ENCODE measurements at regions not wholly inside any gene's neighbourhood (a gene's known extent, or its start where the extent isn't known, plus 50 kb on each side); places are given as distances from the start of the nearest gene placed in this dataset.
"Not testable (repeated sequence)": the region's sequence is repeated elsewhere in the genome, so short reads cannot be mapped to it uniquely, and the experiment has no call there.

DNA sequence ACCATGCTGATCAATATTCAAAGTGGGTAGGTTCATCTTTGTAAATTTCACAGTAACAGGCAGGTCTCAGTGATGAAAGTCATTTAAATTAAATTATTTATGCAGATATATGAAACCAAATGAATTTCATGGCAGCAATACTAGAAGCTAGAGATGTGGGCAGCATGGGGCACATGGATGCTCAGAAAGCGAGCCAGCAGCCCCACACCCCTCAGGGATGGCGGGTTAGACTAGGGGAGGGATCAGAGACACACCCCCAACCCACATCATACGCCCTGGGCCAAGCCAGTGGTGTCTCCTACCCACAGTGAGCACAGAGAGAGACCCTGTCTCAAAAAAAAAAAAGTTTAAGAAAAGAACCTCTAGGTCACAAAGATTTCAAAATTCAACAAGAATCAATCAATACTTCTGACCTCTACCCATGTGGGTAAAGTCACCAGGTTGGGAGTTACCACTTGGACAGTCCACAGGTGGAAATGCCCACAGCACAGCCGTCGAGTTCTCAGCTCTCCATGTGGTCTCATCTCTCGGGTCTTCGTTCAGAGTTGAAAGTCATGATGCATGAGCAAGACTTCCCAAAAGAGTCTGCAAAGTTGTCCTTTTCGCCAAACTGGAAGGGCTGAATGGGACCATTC is 79.3 kb upstream of the PPP2R2D start:
- no peak for DNase-seq (ENCODE audit: extremely low read depth in 1 of 2, low read depth in 1 of 2)

DNA sequence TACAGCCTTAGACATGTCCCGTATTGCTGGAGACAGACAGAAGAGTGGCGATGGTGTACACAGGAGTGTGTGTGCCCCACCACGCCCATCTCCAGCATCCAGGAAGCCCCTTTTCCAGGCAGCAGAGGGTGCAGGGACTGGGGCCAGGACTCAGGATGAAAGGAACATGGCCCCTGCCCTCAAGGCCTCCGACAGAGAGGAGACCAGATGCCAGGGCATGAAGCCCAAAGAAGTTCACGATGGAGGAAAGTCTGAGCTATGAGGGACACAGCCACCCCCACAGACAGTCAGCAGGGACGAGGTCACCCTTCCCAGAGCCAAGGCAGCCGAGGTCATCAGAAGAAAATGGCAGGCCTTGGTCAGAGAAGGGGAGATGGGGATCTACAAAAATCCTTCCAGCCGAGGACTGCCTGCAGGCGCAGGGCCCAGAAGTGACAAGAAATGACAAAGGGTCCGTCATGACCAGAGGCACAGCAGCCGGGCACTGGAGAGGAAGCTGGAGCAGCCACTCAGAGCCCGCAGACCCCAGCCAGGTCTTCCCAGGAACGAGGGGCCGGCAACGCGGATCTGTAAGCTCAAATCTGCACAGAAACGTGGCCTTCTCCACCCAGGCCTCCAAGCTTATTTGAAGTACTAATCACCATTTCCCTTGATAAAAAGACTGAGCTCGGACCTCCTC is 78.7 kb upstream of the PPP2R2D start:
- no peak for DNase-seq (ENCODE audit: extremely low read depth in 1 of 2, low read depth in 1 of 2)

DNA sequence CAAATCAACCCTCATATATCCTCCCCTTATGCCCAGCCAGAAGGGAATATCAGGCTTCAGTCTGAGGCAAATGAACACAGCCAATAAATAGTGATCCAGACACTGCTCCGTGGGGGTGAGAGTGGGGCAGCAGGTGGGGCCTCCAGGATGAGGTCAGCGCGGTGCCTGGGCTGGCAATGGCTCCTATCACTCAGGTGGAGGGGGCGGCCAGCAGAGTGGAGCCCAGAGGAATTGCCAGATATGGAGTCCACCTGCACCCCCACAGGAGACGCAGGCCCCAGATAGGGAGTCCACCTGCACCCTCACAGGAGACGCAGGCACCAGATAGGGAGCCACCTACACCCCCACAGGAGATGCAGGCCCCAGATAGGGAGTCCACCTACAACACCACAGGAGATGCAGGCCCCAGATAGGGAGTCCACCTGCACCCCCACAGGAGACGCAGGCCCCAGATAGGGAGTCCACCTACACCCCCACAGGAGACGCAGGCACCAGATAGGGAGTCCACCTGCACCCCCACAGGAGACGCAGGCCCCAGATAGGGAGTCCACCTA is 78.0 kb upstream of the PPP2R2D start:
- no peak for DNase-seq (ENCODE audit: extremely low read depth in 1 of 2, low read depth in 1 of 2)

- not testable (repeated sequence) for DNase-seq (ENCODE audit: extremely low read depth in 1 of 2, low read depth in 1 of 2)
These were observed 77.2 kb upstream of the PPP2R2D start for GRCh38 chr10:131823601-131824099.

DNA sequence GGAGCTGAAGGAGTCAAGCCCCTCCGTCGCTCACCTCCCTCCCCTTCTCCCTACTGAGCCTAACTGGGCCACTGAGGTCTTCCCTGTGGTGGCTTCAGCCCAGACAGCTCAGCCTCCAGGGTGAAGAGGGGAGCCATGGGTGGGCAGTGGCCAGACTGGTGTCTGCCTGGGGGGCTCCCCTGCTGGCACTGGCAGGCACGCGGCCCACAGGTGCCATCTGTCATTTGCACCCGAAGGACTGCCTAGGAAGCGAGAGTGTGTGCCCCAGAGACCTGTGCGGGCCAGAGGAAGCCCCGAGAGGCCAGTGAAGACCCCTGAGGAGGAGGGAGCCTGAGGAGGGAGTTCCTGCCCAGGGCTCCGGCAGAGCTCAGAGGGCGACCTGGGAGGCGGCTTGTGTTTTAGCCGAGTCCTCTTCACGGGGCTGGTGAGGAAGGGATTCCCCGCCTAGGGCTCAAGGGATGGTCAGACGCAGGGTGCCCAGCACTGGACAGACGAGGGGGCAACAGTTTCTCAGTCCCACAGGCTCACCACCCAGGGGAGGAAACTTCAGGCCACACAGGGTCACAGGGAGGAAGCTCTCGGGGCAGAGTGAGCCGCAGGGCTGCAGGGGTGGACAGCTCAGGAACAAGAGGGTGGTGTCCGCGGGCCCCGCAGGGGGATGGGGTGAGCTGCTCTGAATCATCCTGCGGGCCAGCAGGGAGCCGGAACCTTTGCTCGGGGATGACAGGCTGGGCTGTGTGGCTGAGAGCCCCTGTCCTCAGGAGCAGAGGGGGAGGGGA is 76.2 kb upstream of the PPP2R2D start:
- DNase-seq (ENCODE audit: extremely low read depth in 1 of 2, low read depth in 1 of 2): no peak

- DNase-seq (ENCODE audit: extremely low read depth in 1 of 2, low read depth in 1 of 2): no peak
These were observed 75.5 kb upstream of the PPP2R2D start for GRCh38 chr10:131825150-131825848.

- no peak for DNase-seq (ENCODE audit: extremely low read depth in 1 of 2, low read depth in 1 of 2)
These were observed 74.7 kb upstream of the PPP2R2D start for GRCh38 chr10:131825960-131826650.

DNA sequence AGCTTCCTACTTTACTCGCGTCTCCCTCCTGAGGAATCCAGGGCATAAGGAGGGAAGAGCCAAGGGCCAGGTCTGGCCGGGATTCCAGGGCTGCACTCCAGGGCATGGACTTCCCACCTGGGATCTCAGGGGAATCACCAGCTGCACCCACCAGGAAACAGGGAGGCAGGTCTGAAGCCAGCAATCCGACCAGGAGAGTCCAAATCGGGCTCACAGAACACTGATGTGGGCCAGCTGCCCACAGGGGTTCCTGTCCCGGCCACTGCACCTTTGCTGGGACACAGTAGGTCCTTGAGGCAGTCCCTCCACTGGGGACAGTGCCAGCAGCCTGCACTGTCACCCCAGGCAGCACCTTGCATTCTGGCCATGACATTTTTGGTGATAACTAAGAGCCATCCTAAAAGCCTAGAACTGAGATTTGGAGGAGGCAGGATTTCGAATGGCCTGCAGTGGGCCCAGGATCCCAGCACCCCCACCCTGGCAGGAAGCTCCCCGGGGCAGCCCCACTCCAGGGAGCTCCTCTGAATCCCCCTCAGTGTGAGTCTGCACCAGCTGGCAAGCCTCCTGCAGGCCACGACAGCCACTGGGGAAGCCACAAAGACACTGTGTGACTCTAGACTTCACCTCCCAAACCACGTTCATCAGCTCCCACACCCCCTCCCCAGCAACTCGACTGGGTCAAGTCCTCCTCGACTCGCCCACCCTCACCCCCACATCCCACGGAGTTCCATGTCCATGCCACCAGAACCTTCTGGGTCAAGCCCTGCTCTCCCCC is 71.5 kb upstream of the PPP2R2D start:
- no peak for DNase-seq (ENCODE audit: extremely low read depth in 1 of 2, low read depth in 1 of 2)

DNA sequence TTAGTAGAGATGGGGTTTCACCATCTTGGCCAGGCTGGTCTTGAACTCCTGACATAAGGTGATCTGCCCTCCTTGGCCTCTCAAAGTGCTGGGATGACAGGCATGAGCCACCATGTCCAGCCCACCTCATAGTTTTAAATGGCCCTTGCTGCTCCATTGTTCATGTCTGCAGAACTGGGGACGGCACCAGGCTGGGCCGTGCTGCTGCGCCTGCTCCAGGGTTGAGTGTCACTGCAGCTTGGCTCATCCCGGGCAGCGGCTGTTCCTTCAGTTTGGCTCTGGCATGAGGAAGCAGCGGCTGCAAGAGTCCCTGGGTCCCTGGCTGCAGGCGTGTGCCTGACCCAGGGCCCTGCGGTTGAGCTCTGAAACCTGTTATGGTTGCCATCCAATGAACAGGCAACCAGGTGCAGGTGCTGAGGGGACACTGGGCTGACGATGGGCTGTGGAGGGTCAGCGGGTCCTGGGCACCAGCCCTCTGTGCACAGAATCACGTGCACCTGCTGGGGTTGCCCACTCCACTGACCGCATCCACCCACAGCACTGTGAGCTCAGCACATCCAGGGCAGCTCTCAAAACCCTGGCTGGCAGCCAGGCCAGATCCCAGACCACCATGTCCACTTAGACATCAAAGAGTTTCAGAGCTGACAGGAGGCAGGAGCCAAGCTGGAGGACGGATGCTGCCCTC is 70.2 kb upstream of the PPP2R2D start:
- no peak for DNase-seq (ENCODE audit: extremely low read depth in 1 of 2, low read depth in 1 of 2)

DNA sequence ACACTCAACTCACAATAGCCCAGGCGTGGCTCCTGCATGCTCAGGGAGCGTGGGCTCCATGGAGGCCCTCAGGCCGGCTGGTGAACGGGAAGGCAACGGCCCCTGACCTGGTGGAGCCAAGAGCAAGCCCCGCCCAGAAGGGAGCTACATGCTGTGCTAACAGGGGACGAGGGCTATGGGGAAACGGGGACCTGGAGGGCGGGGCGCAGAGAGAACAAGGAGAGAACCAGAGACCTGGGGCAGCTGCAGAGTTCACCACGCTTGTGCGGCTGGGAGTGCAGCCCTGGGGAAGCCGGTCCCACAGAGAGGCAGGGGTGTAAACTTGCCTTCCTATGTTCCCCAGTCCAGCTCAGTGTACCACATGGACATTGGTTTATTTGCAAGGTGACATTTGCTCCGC is 69.2 kb upstream of the PPP2R2D start:
- no peak for DNase-seq (ENCODE audit: extremely low read depth in 1 of 2, low read depth in 1 of 2)

GRCh38 chr10:131832056-131832685 is 68.6 kb upstream of the PPP2R2D start:
- no peak for DNase-seq (ENCODE audit: extremely low read depth in 1 of 2, low read depth in 1 of 2)

DNA sequence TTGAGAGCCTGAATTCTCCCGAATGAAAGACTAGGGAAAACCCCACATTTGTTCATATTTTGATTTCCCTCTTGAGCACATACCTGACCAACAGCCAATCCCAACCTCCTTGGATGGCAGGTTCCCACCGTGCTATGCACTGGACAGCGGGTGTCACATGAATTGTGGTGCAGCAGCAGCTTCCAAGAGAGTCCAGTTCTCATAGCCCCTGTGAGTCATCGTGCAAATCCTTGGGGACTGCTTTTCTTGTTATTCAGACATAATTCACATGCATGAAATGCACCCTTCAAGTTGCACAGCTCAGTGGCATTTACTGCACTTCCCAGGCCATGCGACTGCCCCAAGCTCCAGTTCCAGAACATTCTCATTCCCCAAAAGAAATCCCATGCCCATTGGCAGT is 67.8 kb upstream of the PPP2R2D start:
- no peak for DNase-seq (ENCODE audit: extremely low read depth in 1 of 2, low read depth in 1 of 2)

DNA sequence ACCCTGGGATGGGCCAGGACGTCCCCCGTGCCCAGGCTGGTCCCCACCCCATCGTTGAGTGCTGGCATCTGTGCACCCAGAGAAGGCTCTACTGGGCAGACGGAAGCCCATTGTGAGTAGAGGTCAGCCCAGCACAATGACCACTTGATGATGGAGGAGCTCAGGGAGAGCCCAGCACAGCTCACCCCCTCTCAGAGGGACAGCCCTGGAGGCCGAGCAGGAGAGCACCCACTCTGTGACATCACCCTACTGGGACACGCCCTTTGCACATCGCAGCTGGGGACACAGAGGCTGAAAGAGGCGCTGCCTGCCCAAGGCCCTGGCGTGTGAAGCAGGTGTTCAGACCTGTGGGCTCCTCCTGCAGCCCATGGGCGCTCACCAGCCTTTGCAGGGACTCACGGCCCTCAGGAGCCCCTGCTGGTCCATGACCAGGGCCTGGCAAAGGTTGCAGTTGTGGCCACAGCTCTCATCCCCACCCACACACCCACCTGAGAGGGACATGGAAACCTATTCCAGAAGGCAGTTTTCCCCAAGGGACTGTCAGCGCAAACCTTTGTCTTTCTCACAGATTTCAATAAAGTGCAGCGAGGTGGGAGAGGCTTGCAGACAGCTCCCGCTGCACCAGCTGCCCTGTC is 67.2 kb upstream of the PPP2R2D start:
- no peak for DNase-seq (ENCODE audit: extremely low read depth in 1 of 2, low read depth in 1 of 2)

DNA sequence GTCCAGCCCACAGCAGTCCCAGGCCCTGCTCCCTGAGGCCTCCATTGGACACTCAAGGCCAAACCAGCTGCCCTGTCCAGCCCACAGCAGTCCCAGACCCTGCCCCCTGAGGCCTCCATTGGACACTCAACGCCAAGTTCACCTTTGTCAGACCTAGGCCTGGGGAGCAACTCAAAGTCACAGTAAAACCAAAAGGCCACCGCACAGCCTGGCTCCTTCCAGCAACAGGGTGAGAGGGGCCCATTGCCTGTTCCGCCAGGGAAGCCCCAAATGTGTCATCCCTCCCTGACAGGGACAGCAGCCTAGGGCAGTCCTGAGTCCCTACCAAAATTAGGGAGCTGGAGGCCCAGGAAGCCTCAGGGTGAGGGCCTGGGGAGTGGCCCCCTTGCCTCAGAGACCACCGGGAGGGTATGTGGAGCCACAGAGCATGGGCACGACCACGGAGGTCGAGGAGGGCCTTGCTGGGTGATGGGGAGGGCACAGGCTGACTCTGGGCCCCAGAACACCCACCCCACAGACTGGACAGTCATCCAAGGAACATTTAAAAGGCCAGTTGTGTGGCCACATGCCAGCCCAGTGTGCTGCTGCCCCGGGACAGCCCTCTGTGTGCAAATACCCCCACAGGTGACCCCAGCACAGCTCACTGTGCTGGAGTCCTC is 66.5 kb upstream of the PPP2R2D start:
- no peak for DNase-seq (ENCODE audit: extremely low read depth in 1 of 2, low read depth in 1 of 2)

DNA sequence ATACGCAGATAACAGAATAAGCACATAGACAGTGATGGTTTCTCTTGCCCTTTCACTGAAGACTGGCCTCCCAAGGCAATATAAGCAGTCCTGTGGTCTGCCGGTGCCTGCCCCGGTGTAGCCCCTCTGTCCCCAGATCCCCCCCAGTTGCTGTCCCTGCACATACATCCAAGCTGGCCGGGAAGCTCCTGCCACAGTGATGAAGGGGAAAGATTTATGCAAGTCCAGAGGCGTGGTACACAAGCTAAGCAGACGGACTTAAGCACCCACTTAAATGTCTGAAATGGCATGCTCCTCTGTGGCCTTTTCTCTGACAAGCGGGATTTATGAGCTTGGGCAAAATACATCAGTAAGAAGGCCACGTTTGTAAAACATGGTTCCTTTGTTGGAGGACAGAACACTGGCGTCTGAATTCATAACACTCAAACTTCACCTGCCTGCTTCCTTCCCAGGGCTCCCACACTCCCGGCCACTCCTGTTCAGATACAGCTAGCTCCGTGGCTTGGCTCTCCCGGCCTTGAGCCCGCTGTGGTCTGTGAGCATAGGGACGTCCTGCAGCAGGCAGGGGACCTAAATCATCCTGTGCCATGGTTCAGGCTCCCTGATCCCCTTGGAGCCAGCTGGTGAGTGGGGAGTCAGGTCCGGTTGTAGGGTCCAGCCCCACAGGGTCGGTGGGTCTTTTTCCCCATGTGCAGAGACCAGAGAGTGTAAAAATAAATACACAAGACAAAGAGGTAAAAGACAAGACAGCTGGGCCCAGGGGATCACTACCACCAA is 61.7 kb upstream of the PPP2R2D start:
- no peak for DNase-seq (ENCODE audit: extremely low read depth in 1 of 2, low read depth in 1 of 2)

DNA sequence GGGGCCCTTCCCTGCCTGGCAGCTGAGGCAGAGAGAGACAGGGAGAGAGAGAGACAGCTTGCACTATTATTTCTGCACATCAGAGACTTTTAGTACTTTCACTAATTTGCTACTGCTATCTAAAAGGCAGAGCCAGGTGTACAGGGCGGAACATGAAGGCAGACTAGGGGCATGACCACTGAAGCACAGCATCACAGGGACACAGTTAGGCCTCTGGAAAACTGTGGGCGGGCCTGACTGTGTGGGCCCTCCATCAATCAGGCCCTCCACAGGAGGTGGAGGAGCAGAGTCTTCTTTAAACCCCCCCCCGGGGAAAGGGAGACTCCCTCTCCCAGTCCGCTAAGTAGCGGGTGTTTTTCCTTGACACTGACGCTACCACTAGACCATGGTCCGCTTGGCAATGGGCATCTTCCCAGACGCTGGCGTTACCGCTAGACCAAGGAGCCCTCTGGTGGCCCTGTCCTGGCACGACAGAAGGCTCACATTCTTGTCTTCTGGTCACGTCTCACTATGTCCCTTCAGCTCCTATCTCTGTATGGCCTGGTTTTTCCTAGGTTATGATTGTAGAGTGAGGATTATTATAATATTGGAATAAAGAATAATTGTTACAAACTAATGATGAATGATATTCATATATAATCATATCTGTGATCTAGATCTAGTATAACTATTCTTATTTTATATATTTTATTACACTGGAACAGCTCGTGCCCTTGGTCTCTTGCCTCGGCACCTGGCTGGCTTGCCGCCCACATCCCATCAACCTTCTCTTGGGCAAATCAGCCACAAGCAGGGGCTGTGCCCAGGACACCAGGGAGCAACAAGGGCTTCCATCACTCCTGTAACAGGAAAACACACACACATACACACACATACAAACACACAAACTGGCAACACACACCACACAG is 60.7 kb upstream of the PPP2R2D start:
- not testable (repeated sequence) for DNase-seq (ENCODE audit: extremely low read depth in 1 of 2, low read depth in 1 of 2)

Data from activated CD8-positive, alpha-beta memory T cell treated with anti-CD3 and anti-CD28 coated beads for 1 hour (primary cell).